ENCODE measurements at regions not wholly inside any gene's neighbourhood (a gene's known extent, or its start where the extent isn't known, plus 50 kb on each side); places are given as distances from the start of the nearest gene placed in this dataset.
"Not testable (repeated sequence)": the region's sequence is repeated elsewhere in the genome, so short reads cannot be mapped to it uniquely, and the experiment has no call there.

- no peak for DNase-seq
These were observed 146.0 kb upstream of the RMP24 start for GRCh38 chr18:35826477-35826876.

GRCh38 chr18:35827275-35827902 lies 145.1 kb upstream of the RMP24 start:
- no peak for DNase-seq

GRCh38 chr18:35827903-35828275 lies 144.6 kb upstream of the RMP24 start:
- DNase-seq = no peak

DNA sequence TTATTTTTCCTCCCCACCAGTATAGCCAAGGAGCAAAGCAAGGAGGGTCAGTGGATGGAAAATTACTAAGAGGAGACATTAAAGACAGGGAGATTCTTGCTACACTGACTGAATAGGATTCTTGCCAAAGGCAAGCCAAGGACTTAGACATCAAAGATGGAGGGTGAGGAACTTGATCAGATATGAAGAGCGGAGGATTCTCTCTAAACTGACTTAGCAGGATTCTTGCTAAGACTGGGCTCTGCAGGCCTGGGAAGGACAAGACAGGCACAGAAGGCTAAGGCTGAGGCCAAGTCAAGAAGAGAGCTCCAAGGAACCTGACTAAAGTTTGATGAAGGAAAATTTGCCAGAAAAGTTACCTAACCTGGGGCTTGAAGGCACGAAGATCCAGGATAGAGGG lies 143.9 kb upstream of the RMP24 start:
- no peak for DNase-seq

DNA sequence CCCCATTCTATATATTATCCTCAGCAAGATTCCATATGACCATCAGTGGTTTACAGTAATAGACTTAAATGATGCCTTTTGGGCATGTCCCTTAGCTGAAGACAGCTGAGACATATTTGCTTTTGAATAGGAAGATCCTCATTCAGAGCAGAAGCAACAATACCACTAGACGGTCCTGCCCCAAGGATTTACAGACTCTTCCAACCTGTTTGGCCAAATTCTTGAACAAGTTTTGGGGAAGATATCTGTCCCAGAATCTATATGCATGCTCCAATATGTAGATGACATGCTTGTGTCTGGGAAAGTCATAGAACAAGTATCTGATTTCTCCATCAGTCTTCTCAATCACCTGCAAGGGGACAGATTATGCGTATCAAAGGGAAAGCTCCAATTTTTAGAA lies 137.1 kb upstream of the RMP24 start:
- no peak for DNase-seq

DNA sequence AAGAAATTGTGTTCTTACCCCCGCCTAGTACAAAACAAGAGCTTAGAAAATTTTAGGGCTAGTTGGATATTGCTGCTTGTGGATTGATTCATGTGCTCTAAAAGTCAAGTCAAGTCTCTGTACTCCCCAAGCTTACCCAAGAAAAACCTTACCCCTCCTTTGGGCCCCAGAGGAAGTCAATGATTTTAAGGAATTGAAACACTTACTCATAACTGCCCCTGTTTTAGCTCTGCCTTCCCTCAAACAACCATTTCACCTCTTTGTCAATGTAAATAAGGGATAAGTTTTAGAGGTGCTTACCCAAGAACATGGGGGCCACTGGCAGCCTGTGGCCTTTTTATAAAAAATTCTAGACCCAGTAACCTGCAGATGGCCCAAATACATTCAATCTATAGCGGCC lies 136.6 kb upstream of the RMP24 start:
- DNase-seq = no peak

GRCh38 chr18:35836932-35837331 lies 135.5 kb upstream of the RMP24 start:
- DNase-seq = no peak

- DNase-seq = no peak
These were observed 134.5 kb upstream of the RMP24 start for GRCh38 chr18:35837922-35838496.

GRCh38 chr18:35841283-35841682 lies 131.2 kb upstream of the RMP24 start:
- no peak for DNase-seq

DNA sequence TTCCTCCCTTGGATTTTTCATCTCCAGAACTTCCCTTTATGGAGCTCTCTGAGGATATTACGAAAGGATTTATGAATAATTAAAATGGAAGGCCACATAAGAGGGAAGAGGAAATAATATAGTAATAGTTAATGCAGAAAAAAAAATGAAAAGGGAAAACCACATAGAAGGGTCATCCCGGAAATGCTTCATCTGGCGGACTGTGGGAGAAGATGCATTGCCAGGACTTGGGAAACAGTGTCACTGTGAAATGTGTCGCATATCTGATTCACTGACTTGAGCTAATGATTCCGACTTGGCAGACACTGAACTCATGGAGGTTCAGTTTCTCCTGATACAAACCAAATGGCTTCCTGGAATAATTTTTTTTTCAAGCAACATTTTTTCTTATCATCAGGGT lies 129.9 kb upstream of the RMP24 start:
- DNase-seq = no peak

- DNase-seq = not testable (repeated sequence)
These were observed 124.2 kb upstream of the RMP24 start for GRCh38 chr18:35848321-35848720.

DNA sequence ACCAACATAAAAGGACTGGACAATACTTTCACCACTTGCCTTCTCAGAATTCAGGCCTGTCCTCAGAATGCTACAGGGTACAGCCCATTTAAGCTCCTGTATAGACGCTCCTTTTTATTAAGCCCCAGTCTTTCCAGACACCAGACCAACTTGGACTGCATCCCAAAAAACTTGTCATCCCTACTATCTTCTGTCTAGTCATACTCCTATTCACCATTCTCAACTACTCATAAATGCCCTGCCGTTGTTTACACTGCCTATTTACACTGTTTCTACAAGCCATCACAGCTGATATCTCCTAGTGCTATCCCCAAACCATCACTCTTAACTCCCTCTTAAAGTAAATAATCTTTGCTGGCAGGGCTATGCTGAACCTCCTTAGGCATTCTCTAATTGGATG lies 123.2 kb upstream of the RMP24 start:
- not testable (repeated sequence) for DNase-seq

DNA sequence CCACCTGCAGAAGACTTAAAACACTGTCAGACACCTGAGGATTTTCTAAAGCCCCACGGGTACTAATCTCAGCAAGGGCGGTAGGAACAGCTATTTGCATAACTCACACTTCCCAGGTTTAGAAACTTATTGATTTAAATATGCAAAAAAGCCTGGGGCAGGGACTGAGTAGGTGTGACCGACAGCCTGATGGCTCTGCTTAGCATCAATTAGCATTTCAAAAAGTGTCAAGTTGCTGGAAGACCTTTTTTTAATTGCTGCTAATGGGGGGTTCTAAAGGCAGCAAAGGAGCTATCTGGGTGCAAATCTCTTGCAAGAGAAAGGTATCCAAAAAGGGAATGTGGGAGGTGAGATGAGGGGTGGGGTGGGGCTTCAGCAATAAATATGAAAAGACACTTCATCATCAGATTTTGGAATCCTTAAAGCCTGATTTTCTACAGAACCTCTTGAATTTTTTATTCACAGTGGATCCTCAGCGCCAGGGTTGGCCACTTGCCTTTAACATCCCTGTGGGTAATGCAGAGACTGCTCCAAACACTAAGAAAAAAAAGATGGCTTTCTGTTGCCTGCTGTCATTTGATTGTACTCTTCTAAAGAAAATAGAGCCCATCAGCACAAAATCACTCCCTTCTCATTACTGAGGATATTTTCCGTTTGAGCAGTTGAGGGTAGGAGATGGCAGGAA lies 121.1 kb upstream of the RMP24 start:
- DNase-seq = no peak

- DNase-seq = peak in 5 of 56 donors; percentile 2 to 37 (median 6)
These were observed 119.7 kb upstream of the RMP24 start for GRCh38 chr18:35852786-35853185.

DNA sequence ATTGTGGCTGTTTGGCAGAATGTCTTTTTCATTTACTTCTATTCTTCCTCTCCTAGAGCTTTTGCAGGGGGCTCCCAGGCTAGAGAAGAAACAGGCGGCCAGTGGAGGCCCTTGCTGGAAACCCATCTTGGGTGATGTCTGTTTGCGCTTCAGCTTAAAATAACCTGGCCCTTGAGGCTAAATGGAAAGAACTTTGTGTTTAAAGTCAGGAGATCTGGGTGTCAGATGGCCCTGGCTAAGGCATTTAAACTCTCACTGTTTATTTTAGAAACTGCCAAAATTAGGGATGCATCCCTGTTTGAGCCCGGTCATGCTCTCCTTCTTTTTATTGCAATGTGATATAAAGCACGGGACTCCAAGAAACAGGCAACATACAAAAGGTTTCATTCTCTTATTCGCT lies 118.4 kb upstream of the RMP24 start:
- no peak for DNase-seq

DNA sequence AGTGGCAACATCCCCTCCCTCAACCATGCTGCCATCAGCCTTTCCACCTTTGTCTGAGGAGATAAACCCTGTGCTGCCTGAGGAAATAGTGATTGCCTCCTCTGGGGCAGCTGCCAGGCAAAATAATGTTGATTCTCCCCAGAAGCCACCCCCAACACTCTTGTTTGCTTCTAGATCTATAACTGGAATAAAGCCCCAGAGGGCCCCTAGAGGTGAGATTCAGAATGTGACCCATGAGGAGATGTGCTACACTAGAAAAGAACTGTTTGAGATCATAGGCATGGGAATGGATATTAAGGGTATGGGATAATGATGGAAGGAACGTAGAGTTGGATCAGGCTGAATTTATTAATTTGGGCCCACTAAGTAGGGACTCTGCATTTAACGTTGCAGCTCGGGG lies 116.3 kb upstream of the RMP24 start:
- DNase-seq = no peak

- DNase-seq = not testable (repeated sequence)
These were observed 115.8 kb upstream of the RMP24 start for GRCh38 chr18:35856721-35857120.

DNA sequence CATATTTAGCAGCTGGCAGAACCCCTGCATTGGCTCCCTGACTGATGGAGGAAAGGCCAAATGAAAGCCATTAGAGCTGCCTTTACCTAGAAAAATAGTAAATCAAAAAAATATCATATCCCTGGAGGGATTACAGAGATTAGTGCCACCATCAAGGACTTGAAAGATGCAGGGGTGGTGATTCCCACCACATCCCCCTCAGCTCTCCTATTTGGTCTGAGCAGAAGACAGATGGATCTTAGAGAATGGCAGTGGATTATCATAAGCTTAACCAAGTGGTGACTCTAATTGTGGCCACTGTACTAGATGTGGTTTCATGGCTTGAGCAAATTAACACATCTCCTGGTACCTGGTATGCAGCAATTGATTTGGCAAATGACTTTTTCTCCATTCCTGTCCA lies 114.9 kb upstream of the RMP24 start:
- not testable (repeated sequence) for DNase-seq

- DNase-seq = peak in 1 of 56 donors; percentile 2
These were observed 110.9 kb upstream of the RMP24 start for GRCh38 chr18:35861367-35862118.

GRCh38 chr18:35862119-35862640 lies 110.3 kb upstream of the RMP24 start:
- no peak for DNase-seq

DNA sequence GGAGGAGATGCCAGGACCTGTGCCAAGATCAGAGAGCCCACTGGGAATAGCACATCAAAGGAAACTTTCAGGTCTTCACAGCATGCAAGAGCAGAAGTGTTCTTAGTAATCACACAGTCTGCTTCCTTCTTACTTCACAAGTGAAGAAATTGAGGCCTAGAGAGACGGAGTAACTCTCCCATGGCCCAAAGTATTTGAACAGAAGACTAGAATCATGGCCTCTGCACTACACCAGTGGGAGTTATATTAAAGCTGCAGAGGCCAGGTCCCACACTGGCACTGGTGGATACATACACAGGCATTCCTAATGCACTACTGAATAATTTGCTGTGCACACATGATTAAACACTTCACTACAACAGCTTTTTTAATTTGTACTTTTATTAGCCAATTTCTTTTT lies 107.6 kb upstream of the RMP24 start:
- DNase-seq = no peak

- DNase-seq = no peak
These were observed 103.6 kb upstream of the RMP24 start for GRCh38 chr18:35868915-35869314.
